ENCODE measurements at regions not wholly inside any gene's neighbourhood (a gene's known extent, or its start where the extent isn't known, plus 50 kb on each side); places are given as distances from the start of the nearest gene placed in this dataset.
A peak's percentile ranks its signal among the peaks of the same experiment; 100 is the strongest.

DNA sequence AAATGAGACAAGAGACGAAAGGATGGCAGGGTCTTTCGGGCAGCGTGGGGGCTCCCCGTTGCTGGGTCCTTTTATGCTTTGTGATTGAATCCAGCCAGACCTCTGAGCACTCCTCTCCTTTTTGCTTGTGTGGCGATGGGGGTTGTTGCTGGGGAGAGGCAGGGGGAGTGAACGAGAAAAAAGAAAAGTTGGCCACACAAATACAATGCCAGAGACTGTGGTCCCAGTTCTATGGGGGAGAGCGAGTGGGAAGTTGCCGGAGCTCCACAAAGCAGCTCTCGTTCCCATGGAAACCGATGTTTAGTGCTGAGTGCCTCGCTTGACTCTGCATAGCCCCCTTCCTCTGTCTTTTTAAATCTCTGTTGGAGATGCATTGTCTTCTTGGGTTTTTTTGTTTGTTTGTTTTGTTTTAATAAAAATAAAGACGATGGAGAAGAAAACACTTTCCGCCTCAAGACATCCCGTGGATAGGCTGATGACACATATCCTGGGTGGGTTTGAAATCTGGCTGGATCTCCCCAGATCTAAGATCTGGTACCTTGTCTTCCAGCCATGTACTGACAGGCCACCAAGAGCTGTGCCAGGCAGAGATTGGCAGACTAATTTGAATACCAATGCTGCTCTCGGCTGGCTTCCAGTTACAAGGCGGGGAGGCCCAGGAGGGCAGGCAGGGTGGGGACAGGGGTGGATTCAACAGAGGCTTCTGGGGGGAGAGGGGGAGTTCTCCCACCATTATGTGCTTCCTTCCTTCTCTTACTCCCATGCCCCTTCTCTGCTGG lies 529.3 kb downstream of the QKI start:
- no peaks in the 10 kb centered on the region for H3K36me3 ChIP-seq (ENCODE audit: control insufficient read depth in 2 of 2, extremely low read depth in 1 of 2, insufficient read depth in 1 of 2, low read length in 1 of 2)
- H3K27me3 Mint-ChIP-seq, result peaks cover 36 to 45% of the 10 kb centered on the region in 2 donors
- H3K9me3 Mint-ChIP-seq, result peaks cover 0 to 4% (median 0%) of the 10 kb centered on the region in 3 donors
- H3K27ac ChIP-seq (ENCODE audit: low read length), result no peak overlapping the region
- no peak overlapping the region for H3K27ac Mint-ChIP-seq
- H3K4me1 ChIP-seq (ENCODE audit: control insufficient read depth in 1 of 2, extremely low read depth in 1 of 2, insufficient read depth in 2 of 2, low read length in 2 of 2), result no peaks in the 10 kb centered on the region
- peaks cover 0 to 20% of the 10 kb centered on the region in 2 experiments for H3K27me3 ChIP-seq (replicated peaks in 1 of 2; ENCODE audit: control insufficient read depth in 2 of 2, extremely low read depth in 1 of 2, insufficient read depth in 2 of 2, low read length in 1 of 2)
- no peaks in the 10 kb centered on the region for H3K9me3 ChIP-seq
- H3K36me3 Mint-ChIP-seq, result no peaks in the 10 kb centered on the region
- CTCF ChIA-PET, result no interaction called here
- H3K4me3 ChIP-seq (ENCODE audit: control insufficient read depth in 1 of 2, extremely low read depth in 1 of 2, low read length in 1 of 2), result no peak overlapping the region
- H3K4me3 Mint-ChIP-seq, result no peak overlapping the region
- POLR2A ChIA-PET, result no interaction called here
- H3K4me1 Mint-ChIP-seq, result peaks cover 0 to 6% (median 5%) of the 10 kb centered on the region in 3 donors
- no peak for ATAC-seq (replicated peaks in 1 of 4)
- WGBS (ENCODE audit: insufficient coverage), result 14% methylated on average over 7 of the region's 16 CpGs
- no peak for DNase-seq

DNA sequence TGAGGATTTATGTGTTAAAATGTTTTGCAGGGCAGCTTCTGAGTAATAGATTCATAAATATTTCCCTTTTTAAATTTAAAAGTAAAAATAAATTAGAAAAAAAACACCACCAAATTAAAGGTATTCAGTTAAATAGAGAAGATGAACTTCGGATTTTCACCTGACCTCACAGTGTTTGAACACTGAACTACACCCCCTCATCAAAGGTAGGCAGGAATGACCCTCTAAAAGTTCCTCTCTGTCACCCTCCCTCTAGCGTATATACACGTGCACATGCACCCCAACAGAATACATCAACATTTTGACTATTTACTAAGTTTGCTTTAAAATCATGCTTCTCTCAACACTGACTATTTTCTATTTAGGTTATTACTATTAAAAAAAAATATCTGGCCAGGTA lies 528.3 kb downstream of the QKI start:
- Mint-ChIP-seq H3K4me3 (no peak overlapping the region), H3K27ac (no peak overlapping the region), H3K9me3 (peaks cover 0 to 4% (median 0%) of the 10 kb centered on the region in 3 donors), H3K4me1 (peaks cover 0 to 6% (median 5%) of the 10 kb centered on the region in 3 donors), H3K36me3 (no peaks in the 10 kb centered on the region), H3K27me3 (peaks cover 39 to 42% of the 10 kb centered on the region in 2 donors)
- Histone ChIP-seq H3K27ac (ENCODE audit: low read length) (no peak overlapping the region), H3K4me3 (ENCODE audit: control insufficient read depth in 1 of 2, extremely low read depth in 1 of 2, low read length in 1 of 2) (no peak overlapping the region), H3K36me3 (ENCODE audit: control insufficient read depth in 2 of 2, extremely low read depth in 1 of 2, insufficient read depth in 1 of 2, low read length in 1 of 2) (no peaks in the 10 kb centered on the region), H3K4me1 (ENCODE audit: control insufficient read depth in 1 of 2, extremely low read depth in 1 of 2, insufficient read depth in 2 of 2, low read length in 2 of 2) (no peaks in the 10 kb centered on the region), H3K27me3 (replicated peaks in 1 of 2; ENCODE audit: control insufficient read depth in 2 of 2, extremely low read depth in 1 of 2, insufficient read depth in 2 of 2, low read length in 1 of 2) (peaks cover 0 to 20% of the 10 kb centered on the region in 2 experiments), H3K9me3 (no peaks in the 10 kb centered on the region)
- no CpG with 5 or more reads among the region's 3 CpGs for WGBS (ENCODE audit: insufficient coverage)
- CTCF ChIA-PET, result no interaction called here
- ATAC-seq (replicated peaks in 1 of 4) (no peak), DNase-seq (no peak)
- POLR2A ChIA-PET, result no interaction called here

DNA sequence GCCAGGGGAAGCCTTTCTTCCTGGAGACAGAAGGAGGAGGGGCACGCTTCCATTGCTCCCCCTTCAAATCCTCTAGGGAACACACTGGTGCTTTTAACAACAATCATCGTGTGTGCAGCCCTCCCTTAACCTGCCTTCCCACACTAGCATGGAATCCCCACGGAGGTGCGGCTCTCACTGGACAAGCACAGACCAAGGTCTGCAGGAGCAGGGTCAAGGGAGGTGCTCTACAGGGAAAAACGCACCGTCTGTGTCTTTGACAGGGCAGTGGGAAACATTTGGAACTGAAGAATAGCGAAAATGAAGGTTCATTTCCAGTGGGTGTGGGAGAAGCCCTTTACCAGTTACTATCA lies 527.1 kb downstream of the QKI start:
- Mint-ChIP-seq H3K4me1 (peaks cover 0 to 6% (median 5%) of the 10 kb centered on the region in 3 donors), H3K27ac (no peak overlapping the region), H3K4me3 (no peak overlapping the region), H3K27me3 (peaks cover 38 to 41% of the 10 kb centered on the region in 2 donors), H3K36me3 (no peaks in the 10 kb centered on the region), H3K9me3 (peaks cover 0 to 4% (median 0%) of the 10 kb centered on the region in 3 donors)
- H3K27ac ChIP-seq (ENCODE audit: low read length), result no peak overlapping the region
- no peaks in the 10 kb centered on the region for H3K4me1 ChIP-seq (ENCODE audit: control insufficient read depth in 1 of 2, extremely low read depth in 1 of 2, insufficient read depth in 2 of 2, low read length in 2 of 2)
- H3K36me3 ChIP-seq (ENCODE audit: control insufficient read depth in 2 of 2, extremely low read depth in 1 of 2, insufficient read depth in 1 of 2, low read length in 1 of 2), result no peaks in the 10 kb centered on the region
- DNase-seq (no peak), ATAC-seq (replicated peaks in 1 of 4) (no peak)
- H3K9me3 ChIP-seq, result no peaks in the 10 kb centered on the region
- CTCF ChIA-PET, result no interaction called here
- H3K4me3 ChIP-seq (ENCODE audit: control insufficient read depth in 1 of 2, extremely low read depth in 1 of 2, low read length in 1 of 2), result no peak overlapping the region
- POLR2A ChIA-PET, result no interaction called here
- H3K27me3 ChIP-seq (replicated peaks in 1 of 2; ENCODE audit: control insufficient read depth in 2 of 2, extremely low read depth in 1 of 2, insufficient read depth in 2 of 2, low read length in 1 of 2), result peaks cover 2 to 24% of the 10 kb centered on the region in 2 experiments
- WGBS (ENCODE audit: insufficient coverage), result no CpG with 5 or more reads among the region's 7 CpGs

DNA sequence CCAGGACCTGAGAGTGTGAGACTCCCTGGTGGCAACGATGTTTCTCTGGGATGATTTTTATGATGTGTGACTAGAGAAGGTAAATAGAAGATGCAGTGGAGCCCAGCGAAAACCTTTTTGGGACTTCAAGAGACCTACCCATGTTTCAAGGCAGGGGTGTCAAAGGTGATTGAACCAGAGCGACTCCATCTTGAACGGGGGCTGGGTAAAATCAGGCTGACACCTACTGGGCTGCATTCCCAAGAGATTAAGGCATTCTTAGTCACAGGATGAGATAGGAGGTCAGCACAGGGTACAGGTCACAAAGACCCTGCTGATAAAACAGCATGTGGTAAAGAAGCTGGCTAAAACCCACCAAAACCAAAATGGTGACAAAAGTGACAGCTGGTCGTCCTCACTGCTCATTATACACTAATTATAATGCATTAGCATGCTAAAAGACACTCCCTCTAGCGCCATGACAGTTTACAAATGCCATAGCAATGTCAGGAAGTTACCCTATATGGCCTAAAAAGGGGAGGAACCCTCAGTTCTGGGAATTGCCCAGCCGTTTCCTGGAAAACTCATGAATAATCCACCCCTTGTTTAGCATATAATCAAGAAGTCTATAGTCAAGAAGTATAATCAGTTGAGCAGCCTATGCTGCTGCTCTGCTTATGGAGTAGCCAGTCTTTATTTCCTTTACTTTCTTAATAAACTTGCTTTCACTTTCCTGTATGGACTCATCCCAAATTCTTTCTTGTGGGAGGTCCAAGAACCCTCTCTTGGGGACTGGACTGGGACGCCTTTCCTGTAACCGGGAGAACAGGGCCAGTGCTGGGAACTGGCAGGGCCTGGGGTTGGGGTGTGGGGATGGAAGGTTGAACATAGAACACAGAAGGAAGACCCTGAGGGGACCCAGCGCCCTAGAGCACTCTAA lies 526.4 kb downstream of the QKI start:
- Mint-ChIP-seq H3K27ac (no peak overlapping the region), H3K36me3 (no peaks in the 10 kb centered on the region), H3K4me1 (peaks cover 0 to 6% (median 5%) of the 10 kb centered on the region in 3 donors), H3K4me3 (no peak overlapping the region), H3K27me3 (peaks cover 38 to 43% of the 10 kb centered on the region in 2 donors), H3K9me3 (peaks cover 0 to 4% (median 0%) of the 10 kb centered on the region in 3 donors)
- Histone ChIP-seq H3K9me3 (no peaks in the 10 kb centered on the region), H3K36me3 (ENCODE audit: control insufficient read depth in 2 of 2, extremely low read depth in 1 of 2, insufficient read depth in 1 of 2, low read length in 1 of 2) (no peaks in the 10 kb centered on the region), H3K4me1 (ENCODE audit: control insufficient read depth in 1 of 2, extremely low read depth in 1 of 2, insufficient read depth in 2 of 2, low read length in 2 of 2) (no peaks in the 10 kb centered on the region), H3K27ac (ENCODE audit: low read length) (no peak overlapping the region), H3K4me3 (ENCODE audit: control insufficient read depth in 1 of 2, extremely low read depth in 1 of 2, low read length in 1 of 2) (no peak overlapping the region), H3K27me3 (replicated peaks in 1 of 2; ENCODE audit: control insufficient read depth in 2 of 2, extremely low read depth in 1 of 2, insufficient read depth in 2 of 2, low read length in 1 of 2) (peaks cover 2 to 24% of the 10 kb centered on the region in 2 experiments)
- ATAC-seq (replicated peaks in 1 of 4) (no peak), DNase-seq (no peak)
- ChIA-PET CTCF (no interaction called here), POLR2A (no interaction called here)
- WGBS (ENCODE audit: insufficient coverage), result 81% methylated on average over 5 of the region's 10 CpGs

DNA sequence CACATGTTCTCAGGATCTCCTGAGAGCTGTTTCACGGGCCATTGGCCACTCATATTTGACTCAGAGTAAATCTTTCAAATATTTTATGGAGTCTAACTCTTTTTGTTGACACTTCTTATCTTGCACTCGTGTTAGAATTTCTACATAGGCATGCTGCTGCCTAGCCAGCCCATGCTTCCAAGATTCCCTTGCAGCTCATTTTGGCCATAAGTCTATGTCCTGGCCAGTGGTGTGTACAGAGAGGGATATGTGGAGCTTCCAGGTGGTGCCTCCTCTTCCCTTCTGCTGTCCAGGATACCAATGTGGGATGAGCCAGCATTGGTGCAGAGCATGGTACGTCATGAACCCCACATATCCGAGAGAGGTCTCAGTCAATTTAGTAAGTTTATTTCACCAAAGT lies 522.6 kb downstream of the QKI start:
- CTCF ChIA-PET, result no interaction called here
- H3K4me1 Mint-ChIP-seq, result no peaks in the 10 kb centered on the region

DNA sequence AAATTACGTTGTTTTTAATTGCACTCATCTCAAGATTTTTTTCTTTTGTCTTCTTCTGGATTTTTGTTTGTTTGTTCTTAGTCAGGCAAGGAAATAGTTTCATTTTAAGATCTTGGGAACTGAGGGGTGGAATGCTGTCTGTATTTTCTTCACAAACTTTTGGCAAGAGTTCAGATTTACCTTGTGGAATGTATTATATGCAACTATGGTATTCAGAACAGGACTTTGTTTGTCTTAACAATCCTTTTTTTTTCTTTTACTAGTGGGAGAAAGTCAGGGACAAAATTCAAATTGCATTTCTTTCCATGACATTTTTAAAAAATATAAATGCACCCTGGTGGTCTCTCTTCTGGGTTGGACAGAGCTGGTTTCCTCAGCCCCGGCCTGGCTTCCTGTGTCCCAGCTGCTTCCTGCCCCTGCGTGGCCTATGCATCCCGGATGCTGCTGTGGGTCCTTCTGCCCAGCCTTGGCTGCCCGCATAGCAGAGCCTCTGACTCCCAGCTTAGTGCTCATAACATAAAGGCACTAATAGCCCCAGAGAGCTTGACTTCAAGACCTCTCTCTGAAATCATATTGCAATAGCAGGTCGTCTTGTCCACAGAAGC lies 520.7 kb downstream of the QKI start:
- Mint-ChIP-seq H3K36me3 (no peaks in the 10 kb centered on the region), H3K27me3 (peaks cover 19 to 34% of the 10 kb centered on the region in 2 donors), H3K4me1 (no peaks in the 10 kb centered on the region), H3K27ac (no peak overlapping the region), H3K4me3 (no peak overlapping the region), H3K9me3 (peaks cover 0 to 3% (median 0%) of the 10 kb centered on the region in 3 donors)
- H3K36me3 ChIP-seq (ENCODE audit: control insufficient read depth in 2 of 2, extremely low read depth in 1 of 2, insufficient read depth in 1 of 2, low read length in 1 of 2), result no peaks in the 10 kb centered on the region
- peak in 1 of 4 experiments; percentile 7 for ATAC-seq (replicated peaks in 1 of 4)
- H3K4me3 ChIP-seq (ENCODE audit: control insufficient read depth in 1 of 2, extremely low read depth in 1 of 2, low read length in 1 of 2), result no peak overlapping the region
- ChIA-PET POLR2A (no interaction called here), CTCF (no interaction called here)
- no peak for DNase-seq
- 15% methylated on average over 4 of the region's 6 CpGs for WGBS (ENCODE audit: insufficient coverage)
- no peak overlapping the region for H3K27ac ChIP-seq (ENCODE audit: low read length)
- peaks cover 6 to 7% of the 10 kb centered on the region in 2 experiments for H3K27me3 ChIP-seq (replicated peaks in 1 of 2; ENCODE audit: control insufficient read depth in 2 of 2, extremely low read depth in 1 of 2, insufficient read depth in 2 of 2, low read length in 1 of 2)
- H3K4me1 ChIP-seq (ENCODE audit: control insufficient read depth in 1 of 2, extremely low read depth in 1 of 2, insufficient read depth in 2 of 2, low read length in 2 of 2), result no peaks in the 10 kb centered on the region
- H3K9me3 ChIP-seq, result no peaks in the 10 kb centered on the region

More for the DNA sequence above, 522.6 kb downstream of the QKI start:
- peaks cover 32 to 45% of the 10 kb centered on the region in 2 donors for H3K27me3 Mint-ChIP-seq
- ATAC-seq (replicated peaks in 1 of 4), result no peak
- Histone ChIP-seq H3K36me3 (ENCODE audit: control insufficient read depth in 2 of 2, extremely low read depth in 1 of 2, insufficient read depth in 1 of 2, low read length in 1 of 2) (no peaks in the 10 kb centered on the region), H3K27ac (ENCODE audit: low read length) (no peak overlapping the region), H3K9me3 (no peaks in the 10 kb centered on the region), H3K4me1 (ENCODE audit: control insufficient read depth in 1 of 2, extremely low read depth in 1 of 2, insufficient read depth in 2 of 2, low read length in 2 of 2) (no peaks in the 10 kb centered on the region), H3K4me3 (ENCODE audit: control insufficient read depth in 1 of 2, extremely low read depth in 1 of 2, low read length in 1 of 2) (no peak overlapping the region), H3K27me3 (replicated peaks in 1 of 2; ENCODE audit: control insufficient read depth in 2 of 2, extremely low read depth in 1 of 2, insufficient read depth in 2 of 2, low read length in 1 of 2) (peaks cover 4 to 17% of the 10 kb centered on the region in 2 experiments)
- no peaks in the 10 kb centered on the region for H3K36me3 Mint-ChIP-seq
- POLR2A ChIA-PET, result no interaction called here
- no peak overlapping the region for H3K4me3 Mint-ChIP-seq
- DNase-seq, result no peak
- WGBS (ENCODE audit: insufficient coverage), result 72% methylated on average over 2 of the region's 4 CpGs
- peaks cover 0 to 4% (median 0%) of the 10 kb centered on the region in 3 donors for H3K9me3 Mint-ChIP-seq
- H3K27ac Mint-ChIP-seq, result no peak overlapping the region

Measured in T-cell (primary cell).